ENCODE measurements at regions not wholly inside any gene's neighbourhood (a gene's known extent, or its start where the extent isn't known, plus 50 kb on each side); places are given as distances from the start of the nearest gene placed in this dataset.

DNA sequence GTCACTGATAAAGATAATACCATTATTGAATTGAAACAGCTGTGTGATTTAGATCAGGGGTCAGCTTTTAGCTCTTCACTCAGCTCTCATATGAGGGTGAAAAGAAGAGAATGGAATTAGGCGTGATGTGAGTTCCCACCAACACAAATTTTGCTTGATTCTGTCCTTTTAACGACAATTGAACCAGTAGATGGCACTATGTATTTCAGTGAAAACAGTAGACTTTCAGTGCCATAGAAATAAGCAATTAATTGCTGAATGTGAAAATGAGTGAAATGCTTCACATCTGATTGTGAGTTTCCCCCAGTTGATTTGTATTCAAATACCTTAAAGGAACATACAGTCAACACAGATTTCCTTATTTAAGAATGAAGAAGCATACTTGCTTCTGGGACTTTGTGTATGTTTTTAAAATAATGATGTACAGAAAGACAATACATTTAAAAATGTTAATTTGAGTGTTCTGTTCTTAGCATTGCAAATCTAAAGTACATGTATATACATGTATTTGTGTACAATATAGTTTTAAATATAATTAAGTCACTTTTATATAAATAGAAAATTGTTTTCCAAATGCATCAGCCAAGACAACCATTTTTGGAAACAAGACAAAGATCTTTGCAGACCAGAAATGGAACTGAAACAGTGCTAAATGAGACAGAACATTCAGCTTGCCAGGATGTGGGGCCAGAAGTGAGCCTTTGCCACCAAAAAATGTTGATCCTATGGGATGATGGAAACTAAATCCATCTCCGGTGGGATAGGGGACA is 178.8 kb downstream of the SNCA start:
- no peaks in the 10 kb centered on the region for H3K27me3 ChIP-seq
- WGBS, 2 donors (ENCODE audit: low coverage in 1 of 2), result 34 to 36% methylated on average over 3 of the region's 3 CpGs
- TF ChIP-seq, protein P1, sequence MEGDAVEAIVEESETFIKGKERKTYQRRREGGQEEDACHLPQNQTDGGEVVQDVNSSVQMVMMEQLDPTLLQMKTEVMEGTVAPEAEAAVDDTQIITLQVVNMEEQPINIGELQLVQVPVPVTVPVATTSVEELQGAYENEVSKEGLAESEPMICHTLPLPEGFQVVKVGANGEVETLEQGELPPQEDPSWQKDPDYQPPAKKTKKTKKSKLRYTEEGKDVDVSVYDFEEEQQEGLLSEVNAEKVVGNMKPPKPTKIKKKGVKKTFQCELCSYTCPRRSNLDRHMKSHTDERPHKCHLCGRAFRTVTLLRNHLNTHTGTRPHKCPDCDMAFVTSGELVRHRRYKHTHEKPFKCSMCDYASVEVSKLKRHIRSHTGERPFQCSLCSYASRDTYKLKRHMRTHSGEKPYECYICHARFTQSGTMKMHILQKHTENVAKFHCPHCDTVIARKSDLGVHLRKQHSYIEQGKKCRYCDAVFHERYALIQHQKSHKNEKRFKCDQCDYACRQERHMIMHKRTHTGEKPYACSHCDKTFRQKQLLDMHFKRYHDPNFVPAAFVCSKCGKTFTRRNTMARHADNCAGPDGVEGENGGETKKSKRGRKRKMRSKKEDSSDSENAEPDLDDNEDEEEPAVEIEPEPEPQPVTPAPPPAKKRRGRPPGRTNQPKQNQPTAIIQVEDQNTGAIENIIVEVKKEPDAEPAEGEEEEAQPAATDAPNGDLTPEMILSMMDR (IDR thresholded peaks at IDR 0.05), result peak in 2 of 4 experiments; percentile 20 to 51
- TF ChIP-seq EP300 (IDR thresholded peaks at IDR 0.05) (no peak), POLR2A (IDR thresholded peaks at IDR 0.05) (no peak), POLR2AphosphoS5 (IDR thresholded peaks at IDR 0.05) (no peak)

DNA sequence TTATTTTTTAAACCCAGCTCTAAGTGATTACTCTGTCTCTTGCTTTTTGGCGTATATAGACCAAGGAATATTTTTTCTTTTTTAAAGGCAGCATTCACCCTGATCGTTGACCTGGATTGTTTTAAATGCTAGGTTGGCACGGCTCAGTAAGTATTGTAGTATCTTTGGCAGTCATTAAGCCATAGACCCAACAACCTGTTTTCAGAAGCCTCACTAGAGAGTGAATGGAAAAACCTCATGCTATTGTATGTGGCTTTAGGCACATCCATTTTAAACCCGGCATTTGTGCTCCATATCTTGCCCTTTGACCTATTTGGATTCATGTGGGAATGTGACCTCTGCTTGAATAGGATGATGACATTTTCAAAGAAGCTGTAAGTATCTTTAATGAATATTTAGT is 183.9 kb downstream of the SNCA start:
- no peak for ATAC-seq
- no peaks in the 10 kb centered on the region for H3K4me1 ChIP-seq
- WGBS, 2 donors (ENCODE audit: low coverage in 1 of 2), result 64 to 87% methylated on average over 4 of the region's 4 CpGs
- H3K36me3 ChIP-seq, result no peaks in the 10 kb centered on the region
- no peaks in the 10 kb centered on the region for H3K27me3 ChIP-seq
- no peak overlapping the region for H3K27ac ChIP-seq
- no peak overlapping the region for H3K4me3 ChIP-seq
- TF ChIP-seq, protein P1 (IDR thresholded peaks at IDR 0.05), result no peak
- TF ChIP-seq POLR2AphosphoS5 (IDR thresholded peaks at IDR 0.05) (no peak), POLR2A (IDR thresholded peaks at IDR 0.05) (no peak), EP300 (IDR thresholded peaks at IDR 0.05) (no peak)
- H3K9me3 ChIP-seq, result no peaks in the 10 kb centered on the region

More for the DNA sequence above, 178.8 kb downstream of the SNCA start:
- H3K27ac ChIP-seq, result no peak overlapping the region
- no peaks in the 10 kb centered on the region for H3K36me3 ChIP-seq
- ATAC-seq, result no peak
- no peaks in the 10 kb centered on the region for H3K4me1 ChIP-seq
- no peak overlapping the region for H3K4me3 ChIP-seq
- no peaks in the 10 kb centered on the region for H3K9me3 ChIP-seq

DNA sequence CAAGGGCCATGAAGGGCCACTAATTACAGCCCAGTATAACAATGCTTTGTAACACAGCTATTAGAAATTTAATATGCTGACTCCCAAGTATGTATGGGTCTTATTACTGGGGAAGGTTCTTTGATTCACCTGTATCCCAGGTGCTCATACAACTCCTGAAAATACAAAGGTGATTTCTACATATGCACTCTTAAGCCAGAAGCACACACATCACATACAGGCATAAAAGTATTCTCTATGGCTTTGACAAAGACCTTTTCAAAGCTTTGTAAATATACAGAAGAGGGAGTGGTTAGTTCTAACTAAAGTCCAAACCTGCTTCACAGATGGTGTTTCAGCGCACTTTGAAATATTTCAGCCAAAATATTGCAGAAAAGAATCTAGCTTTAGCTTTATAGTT is 191.5 kb downstream of the SNCA start:
- H3K9me3 ChIP-seq, result no peaks in the 10 kb centered on the region
- ATAC-seq, result no peak
- H3K4me1 ChIP-seq, result peaks cover 0 to 5% (median 0%) of the 10 kb centered on the region in 3 donors
- H3K27me3 ChIP-seq, result peaks cover 5% of the 10 kb centered on the region
- H3K4me3 ChIP-seq, result no peak overlapping the region
- WGBS, 2 donors (ENCODE audit: low coverage in 1 of 2), result 89 to 94% methylated on average over 1 of the region's 1 CpG
- no peak overlapping the region for H3K27ac ChIP-seq
- H3K36me3 ChIP-seq, result no peaks in the 10 kb centered on the region
- no peak for TF ChIP-seq POLR2AphosphoS5 (IDR thresholded peaks at IDR 0.05)
- no peak for TF ChIP-seq POLR2A (IDR thresholded peaks at IDR 0.05)

DNA sequence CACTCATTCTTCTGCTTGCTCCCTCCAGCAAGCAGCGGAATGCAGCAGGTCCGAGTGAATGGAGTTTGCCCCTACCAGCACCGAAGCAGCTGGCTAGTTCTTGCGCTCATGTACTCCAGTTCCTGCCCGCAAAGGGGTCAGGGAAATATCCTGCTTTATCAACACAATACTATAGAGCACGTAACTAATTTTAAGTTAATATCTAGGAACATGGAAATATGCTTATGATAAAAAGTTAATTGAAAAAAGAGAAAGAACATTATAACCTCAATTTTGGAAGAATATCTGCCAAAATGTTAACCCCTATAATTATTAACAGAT is 195.6 kb downstream of the SNCA start:
- no peak overlapping the region for H3K4me3 ChIP-seq
- TF ChIP-seq POLR2AphosphoS5 (IDR thresholded peaks at IDR 0.05), result no peak
- no peak for TF ChIP-seq POLR2A (IDR thresholded peaks at IDR 0.05)
- TF ChIP-seq, protein P1 (IDR thresholded peaks at IDR 0.05), result no peak
- TF ChIP-seq EP300 (IDR thresholded peaks at IDR 0.05), result no peak

DNA sequence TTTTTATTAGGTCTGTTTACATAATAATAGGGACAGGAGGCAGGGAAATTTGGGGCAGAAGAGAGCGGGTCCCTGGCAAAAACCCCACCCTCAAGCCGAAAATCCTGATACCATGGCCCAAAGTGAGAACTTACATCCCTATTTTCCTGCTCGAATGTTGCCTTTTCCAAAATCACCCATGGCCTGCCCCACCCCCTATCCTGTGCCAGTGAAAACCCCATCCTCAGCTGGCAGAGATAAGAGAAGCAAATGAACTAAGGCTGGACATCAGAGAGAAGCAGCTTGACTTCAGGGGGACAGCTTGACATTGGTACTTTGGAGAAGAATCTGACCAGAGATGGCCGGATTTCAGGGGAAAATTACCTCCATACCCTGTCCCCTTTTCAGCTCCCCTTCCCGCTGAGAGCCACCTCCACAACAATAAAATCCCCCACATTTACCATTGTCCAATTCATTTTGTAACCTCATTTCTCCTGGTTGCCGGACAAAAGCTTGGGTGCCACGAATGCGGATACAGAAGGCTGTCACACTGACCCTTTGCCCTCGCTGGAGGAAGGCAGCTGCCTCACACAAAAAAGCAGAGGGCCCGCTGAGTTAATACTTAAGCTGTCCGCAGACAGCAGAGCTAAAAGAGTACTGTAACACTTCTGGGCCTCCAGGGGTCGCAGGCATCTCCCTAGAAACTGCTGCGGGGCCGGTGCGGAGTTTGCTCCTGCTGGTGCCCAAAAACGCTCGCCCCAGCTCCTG is 196.2 kb downstream of the SNCA start:
- no peak for TF ChIP-seq EP300 (IDR thresholded peaks at IDR 0.05)
- no peak for TF ChIP-seq POLR2A (IDR thresholded peaks at IDR 0.05)
- TF ChIP-seq, protein P1 (IDR thresholded peaks at IDR 0.05), result peak in 1 of 4 experiments; percentile 47
- no peak for TF ChIP-seq POLR2AphosphoS5 (IDR thresholded peaks at IDR 0.05)
- Histone ChIP-seq H3K27ac (no peak overlapping the region), H3K4me3 (no peak overlapping the region), H3K36me3 (no peaks in the 10 kb centered on the region), H3K4me1 (peaks cover 0 to 5% (median 0%) of the 10 kb centered on the region in 3 donors), H3K9me3 (no peaks in the 10 kb centered on the region), H3K27me3 (peaks cover 5% of the 10 kb centered on the region)
- ATAC-seq, result no peak
- 52 to 57% methylated on average over 8 to 11 of the region's 17 CpGs for WGBS, 2 donors (ENCODE audit: low coverage in 1 of 2)

More for the DNA sequence above, 195.6 kb downstream of the SNCA start:
- ATAC-seq, result no peak
- Histone ChIP-seq H3K27me3 (peaks cover 5% of the 10 kb centered on the region), H3K36me3 (no peaks in the 10 kb centered on the region), H3K4me1 (peaks cover 0 to 5% (median 0%) of the 10 kb centered on the region in 3 donors), H3K9me3 (no peaks in the 10 kb centered on the region), H3K27ac (no peak overlapping the region)
- 40 to 60% methylated on average over 3 to 5 of the region's 6 CpGs for WGBS, 2 donors (ENCODE audit: low coverage in 1 of 2)
